GM12878 (cell line): ENCODE measurements at regions not wholly inside any gene's neighbourhood (a gene's known extent, or its start where the extent isn't known, plus 50 kb on each side); places are given as distances from the start of the nearest gene placed in this dataset.

Source experiments
- EGR1 ChIP-seq, 2 experiments: IDR thresholded peaks; 1 replicate in 1 of 2; 2 replicates in 1 of 2; pipeline ENCODE4 v1.6.1; 2011 to 2012; ENCODE audit warnings: low read depth in 2 of 2, low read length in 2 of 2, borderline replicate concordance in 1 of 2, mild to moderate bottlenecking in 1 of 2, moderate library complexity in 1 of 2
- MTA3 ChIP-seq: IDR thresholded peaks from 2 replicates; pipeline ENCODE4 v1.6.1; 2012; ENCODE audit warnings: low read length, inconsistent platforms, borderline replicate concordance
- NBN ChIP-seq: fragments of 450-650 bp; IDR thresholded peaks from 2 replicates; pipeline ENCODE4 v1.6.1; 2016
- POLR2A ChIP-seq: IDR thresholded peaks from 2 replicates; pipeline ENCODE4 v1.6.1; 2011; ENCODE audit warnings: low read depth, mild to moderate bottlenecking, low read length
- RCOR1 ChIP-seq: conservative IDR thresholded peaks from 2 replicates; pipeline ENCODE4 v1.6.1; 2012; ENCODE audit warnings: low read depth, low read length, improper control_type of control experiment
- SIX5 ChIP-seq: IDR thresholded peaks from 2 replicates; pipeline ENCODE4 v1.6.1; 2011; ENCODE audit warnings: mild to moderate bottlenecking, low read depth, low read length, moderate library complexity; ENCODE audit not compliant: severe bottlenecking
- STAT1 ChIP-seq: fragments of 450-650 bp; conservative IDR thresholded peaks from 2 replicates; pipeline ENCODE4 v1.6.1; 2014; ENCODE audit warnings: antibody characterized with exemption, mild to moderate bottlenecking
- TF ChIP-seq, protein P1 (sequence below): IDR thresholded peaks from 2 replicates; pipeline ENCODE4 v1.6.1; 2012; ENCODE audit warnings: improper control_type of control experiment, low read depth, low read length; ENCODE audit not compliant: insufficient replicate concordance
- TF ChIP-seq, protein P2 (sequence below): fragments of 450-650 bp; formaldehyde crosslinking; IDR thresholded peaks from 2 replicates; pipeline ENCODE4 v1.5.0; 2022; ENCODE audit warnings: mild to moderate bottlenecking, missing genetic modification characterization

DNA sequence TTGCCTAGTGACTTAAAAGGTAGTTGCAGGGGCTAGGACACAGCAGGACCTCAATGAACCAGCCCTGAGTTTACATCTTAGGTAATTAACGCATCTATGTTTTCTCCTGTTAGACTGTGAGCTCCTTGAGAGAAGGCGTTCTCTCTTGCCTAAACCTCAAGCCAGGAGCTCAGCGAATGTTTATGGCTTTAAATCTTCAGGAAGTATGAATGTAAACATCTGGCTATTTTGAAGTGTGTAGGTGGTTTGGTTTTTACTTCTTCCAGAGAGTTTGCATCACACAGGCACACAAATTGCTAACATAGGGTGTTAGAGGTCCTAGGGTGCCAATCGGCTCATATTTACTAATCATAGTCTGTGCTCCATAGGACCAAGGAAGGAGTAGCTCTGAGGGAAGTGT is 387.7 kb upstream of the ZNF507 start (continued):
- TF ChIP-seq, protein P1, sequence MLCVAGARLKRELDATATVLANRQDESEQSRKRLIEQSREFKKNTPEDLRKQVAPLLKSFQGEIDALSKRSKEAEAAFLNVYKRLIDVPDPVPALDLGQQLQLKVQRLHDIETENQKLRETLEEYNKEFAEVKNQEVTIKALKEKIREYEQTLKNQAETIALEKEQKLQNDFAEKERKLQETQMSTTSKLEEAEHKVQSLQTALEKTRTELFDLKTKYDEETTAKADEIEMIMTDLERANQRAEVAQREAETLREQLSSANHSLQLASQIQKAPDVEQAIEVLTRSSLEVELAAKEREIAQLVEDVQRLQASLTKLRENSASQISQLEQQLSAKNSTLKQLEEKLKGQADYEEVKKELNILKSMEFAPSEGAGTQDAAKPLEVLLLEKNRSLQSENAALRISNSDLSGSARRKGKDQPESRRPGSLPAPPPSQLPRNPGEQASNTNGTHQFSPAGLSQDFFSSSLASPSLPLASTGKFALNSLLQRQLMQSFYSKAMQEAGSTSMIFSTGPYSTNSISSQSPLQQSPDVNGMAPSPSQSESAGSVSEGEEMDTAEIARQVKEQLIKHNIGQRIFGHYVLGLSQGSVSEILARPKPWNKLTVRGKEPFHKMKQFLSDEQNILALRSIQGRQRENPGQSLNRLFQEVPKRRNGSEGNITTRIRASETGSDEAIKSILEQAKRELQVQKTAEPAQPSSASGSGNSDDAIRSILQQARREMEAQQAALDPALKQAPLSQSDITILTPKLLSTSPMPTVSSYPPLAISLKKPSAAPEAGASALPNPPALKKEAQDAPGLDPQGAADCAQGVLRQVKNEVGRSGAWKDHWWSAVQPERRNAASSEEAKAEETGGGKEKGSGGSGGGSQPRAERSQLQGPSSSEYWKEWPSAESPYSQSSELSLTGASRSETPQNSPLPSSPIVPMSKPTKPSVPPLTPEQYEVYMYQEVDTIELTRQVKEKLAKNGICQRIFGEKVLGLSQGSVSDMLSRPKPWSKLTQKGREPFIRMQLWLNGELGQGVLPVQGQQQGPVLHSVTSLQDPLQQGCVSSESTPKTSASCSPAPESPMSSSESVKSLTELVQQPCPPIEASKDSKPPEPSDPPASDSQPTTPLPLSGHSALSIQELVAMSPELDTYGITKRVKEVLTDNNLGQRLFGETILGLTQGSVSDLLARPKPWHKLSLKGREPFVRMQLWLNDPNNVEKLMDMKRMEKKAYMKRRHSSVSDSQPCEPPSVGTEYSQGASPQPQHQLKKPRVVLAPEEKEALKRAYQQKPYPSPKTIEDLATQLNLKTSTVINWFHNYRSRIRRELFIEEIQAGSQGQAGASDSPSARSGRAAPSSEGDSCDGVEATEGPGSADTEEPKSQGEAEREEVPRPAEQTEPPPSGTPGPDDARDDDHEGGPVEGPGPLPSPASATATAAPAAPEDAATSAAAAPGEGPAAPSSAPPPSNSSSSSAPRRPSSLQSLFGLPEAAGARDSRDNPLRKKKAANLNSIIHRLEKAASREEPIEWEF, result no peak
- no peak for TF ChIP-seq EGR1 (IDR thresholded peaks at IDR 0.05; ENCODE audit: borderline replicate concordance in 1 of 2, low read depth in 2 of 2, low read length in 2 of 2)
- no peak for TF ChIP-seq SIX5
- TF ChIP-seq STAT1, result no peak
- no peak for TF ChIP-seq MTA3
- TF ChIP-seq, protein P2, sequence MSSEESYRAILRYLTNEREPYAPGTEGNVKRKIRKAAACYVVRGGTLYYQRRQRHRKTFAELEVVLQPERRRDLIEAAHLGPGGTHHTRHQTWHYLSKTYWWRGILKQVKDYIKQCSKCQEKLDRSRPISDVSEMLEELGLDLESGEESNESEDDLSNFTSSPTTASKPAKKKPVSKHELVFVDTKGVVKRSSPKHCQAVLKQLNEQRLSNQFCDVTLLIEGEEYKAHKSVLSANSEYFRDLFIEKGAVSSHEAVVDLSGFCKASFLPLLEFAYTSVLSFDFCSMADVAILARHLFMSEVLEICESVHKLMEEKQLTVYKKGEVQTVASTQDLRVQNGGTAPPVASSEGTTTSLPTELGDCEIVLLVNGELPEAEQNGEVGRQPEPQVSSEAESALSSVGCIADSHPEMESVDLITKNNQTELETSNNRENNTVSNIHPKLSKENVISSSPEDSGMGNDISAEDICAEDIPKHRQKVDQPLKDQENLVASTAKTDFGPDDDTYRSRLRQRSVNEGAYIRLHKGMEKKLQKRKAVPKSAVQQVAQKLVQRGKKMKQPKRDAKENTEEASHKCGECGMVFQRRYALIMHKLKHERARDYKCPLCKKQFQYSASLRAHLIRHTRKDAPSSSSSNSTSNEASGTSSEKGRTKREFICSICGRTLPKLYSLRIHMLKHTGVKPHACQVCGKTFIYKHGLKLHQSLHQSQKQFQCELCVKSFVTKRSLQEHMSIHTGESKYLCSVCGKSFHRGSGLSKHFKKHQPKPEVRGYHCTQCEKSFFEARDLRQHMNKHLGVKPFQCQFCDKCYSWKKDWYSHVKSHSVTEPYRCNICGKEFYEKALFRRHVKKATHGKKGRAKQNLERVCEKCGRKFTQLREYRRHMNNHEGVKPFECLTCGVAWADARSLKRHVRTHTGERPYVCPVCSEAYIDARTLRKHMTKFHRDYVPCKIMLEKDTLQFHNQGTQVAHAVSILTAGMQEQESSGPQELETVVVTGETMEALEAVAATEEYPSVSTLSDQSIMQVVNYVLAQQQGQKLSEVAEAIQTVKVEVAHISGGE (CRISPR knock-in tag), result no peak
- TF ChIP-seq POLR2A, result no peak
- TF ChIP-seq RCOR1, result no peak
- no peak for TF ChIP-seq NBN
